ENCODE measurements at regions not wholly inside any gene's neighbourhood (a gene's known extent, or its start where the extent isn't known, plus 50 kb on each side); places are given as distances from the start of the nearest gene placed in this dataset.

GRCh38 chr9:7394002-7394774 lies 405.4 kb downstream of the DMAC1 start:
- in situ Hi-C loops (cut with HindIII; ENCODE audit: extremely low pct_ligation_motif_present, low pct_unique_long_range_greater_than_20kb) (no loop called here), intact Hi-C loops (cut with micrococcal nuclease; ENCODE audit: unreplicated experiment) (no loop called here)
- no peaks in the 10 kb centered on the region for H3K9me3 ChIP-seq (ENCODE audit: low read length)
- ChIA-PET CTCF (ENCODE audit: low intra/inter-chr PET ratio, low total read pairs) (no interaction called here), POLR2A (no interaction called here)
- no peak for TF ChIP-seq IKZF4 (CRISPR knock-in tag; IDR thresholded peaks at IDR 0.05; ENCODE audit: borderline replicate concordance, low read depth, not compliant biosample characterization)
- no peak for TF ChIP-seq MIXL1 (CRISPR knock-in tag; IDR thresholded peaks at IDR 0.05)
- no peak for TF ChIP-seq KDM2A (CRISPR knock-in tag; IDR thresholded peaks at IDR 0.05; ENCODE audit: borderline replicate concordance, low read depth)
- no peak for TF ChIP-seq SP140L (CRISPR knock-in tag; IDR thresholded peaks at IDR 0.05; ENCODE audit: borderline replicate concordance)
- TF ChIP-seq FOXM1 (CRISPR knock-in tag; IDR thresholded peaks at IDR 0.05): no peak
- no peak for TF ChIP-seq CSRNP2 (CRISPR knock-in tag; conservative IDR thresholded peaks at IDR 0.05; ENCODE audit: low read depth)
- TF ChIP-seq ZNF354B (CRISPR knock-in tag; IDR thresholded peaks at IDR 0.05): no peak
- TF ChIP-seq ONECUT2 (CRISPR knock-in tag; IDR thresholded peaks at IDR 0.05): no peak
- no peak for TF ChIP-seq MYNN (CRISPR knock-in tag; IDR thresholded peaks at IDR 0.05; ENCODE audit: low read depth)
- TF ChIP-seq ZNF720 (CRISPR knock-in tag; IDR thresholded peaks at IDR 0.05): no peak
- TF ChIP-seq RBM22 (optimal IDR thresholded peaks at IDR 0.05; ENCODE audit: low read length): no peak
- TF ChIP-seq ZNF549 (CRISPR knock-in tag; IDR thresholded peaks at IDR 0.05): no peak
- no peak for TF ChIP-seq SOX6 (IDR thresholded peaks at IDR 0.05)
- TF ChIP-seq SOX6 (CRISPR knock-in tag; IDR thresholded peaks at IDR 0.05): no peak
- no peak for TF ChIP-seq KDM5A (IDR thresholded peaks at IDR 0.05; ENCODE audit: borderline replicate concordance, low read length)
- TF ChIP-seq ZNF564 (CRISPR knock-in tag; IDR thresholded peaks at IDR 0.05): no peak
- TF ChIP-seq DNMT1 (CRISPR knock-in tag; IDR thresholded peaks at IDR 0.05): no peak
- TF ChIP-seq, protein P1, sequence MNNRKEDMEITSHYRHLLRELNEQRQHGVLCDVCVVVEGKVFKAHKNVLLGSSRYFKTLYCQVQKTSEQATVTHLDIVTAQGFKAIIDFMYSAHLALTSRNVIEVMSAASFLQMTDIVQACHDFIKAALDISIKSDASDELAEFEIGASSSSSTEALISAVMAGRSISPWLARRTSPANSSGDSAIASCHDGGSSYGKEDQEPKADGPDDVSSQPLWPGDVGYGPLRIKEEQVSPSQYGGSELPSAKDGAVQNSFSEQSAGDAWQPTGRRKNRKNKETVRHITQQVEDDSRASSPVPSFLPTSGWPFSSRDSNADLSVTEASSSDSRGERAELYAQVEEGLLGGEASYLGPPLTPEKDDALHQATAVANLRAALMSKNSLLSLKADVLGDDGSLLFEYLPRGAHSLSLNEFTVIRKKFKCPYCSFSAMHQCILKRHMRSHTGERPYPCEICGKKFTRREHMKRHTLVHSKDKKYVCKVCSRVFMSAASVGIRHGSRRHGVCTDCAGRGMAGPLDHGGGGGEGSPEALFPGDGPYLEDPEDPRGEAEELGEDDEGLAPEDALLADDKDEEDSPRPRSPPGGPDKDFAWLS (CRISPR knock-in tag; IDR thresholded peaks at IDR 0.05; ENCODE audit: borderline replicate concordance): no peak
- TF ChIP-seq ZNF766 (CRISPR knock-in tag; IDR thresholded peaks at IDR 0.05; ENCODE audit: borderline replicate concordance): no peak
- TF ChIP-seq ZNF678 (CRISPR knock-in tag; IDR thresholded peaks at IDR 0.05): no peak
- H4K20me1 ChIP-seq (ENCODE audit: insufficient read depth, low read length): no peaks in the 10 kb centered on the region
- no TSS peak for BruUV-seq (replicated peaks)
- ATAC-seq (peak; percentile 89), DNase-seq (ENCODE audit: low spot score) (peak; percentile 20), FAIRE-seq (peak; percentile 60)
- H2AFZ ChIP-seq (ENCODE audit: low read length): no peak overlapping the region
- no peak overlapping the region for H3K27ac ChIP-seq (ENCODE audit: extremely low read length, insufficient read depth, low read length)
- H3K36me3 ChIP-seq (replicated peaks in 1 of 2; ENCODE audit: control insufficient read depth in 1 of 2, insufficient read depth in 2 of 2, low read length in 2 of 2): no peaks in the 10 kb centered on the region
- H3K4me1 ChIP-seq (ENCODE audit: insufficient read depth, low read length): no peaks in the 10 kb centered on the region
- no peak overlapping the region for H3K4me3 ChIP-seq (replicated peaks in 1 of 3; ENCODE audit: insufficient read depth in 1 of 3, low read depth in 2 of 3, low read length in 3 of 3)
- WGBS (ENCODE audit: low lambda C conversion rate): 14% methylated on average over 8 of the region's 8 CpGs
- no peak overlapping the region for H3K4me2 ChIP-seq (ENCODE audit: low read depth, low read length)
- no peaks in the 10 kb centered on the region; a peak in 2 of 5 replicates for H3K27me3 ChIP-seq (ENCODE audit: control insufficient read depth in 1 of 2, insufficient read depth in 2 of 2, low read length in 2 of 2)
- H3K79me2 ChIP-seq (ENCODE audit: insufficient read depth, low read length): no peaks in the 10 kb centered on the region
- H3K9ac ChIP-seq (ENCODE audit: insufficient read depth, low read depth, low read length): no peak overlapping the region

All from HepG2 (cell line).